HG02642 (cell line): ENCODE measurements at regions not wholly inside any gene's neighbourhood (a gene's known extent, or its start where the extent isn't known, plus 50 kb on each side); places are given as distances from the start of the nearest gene placed in this dataset.

ENCODE experiments used
- ATAC-seq: cut with Tn5 transposase; IDR thresholded peaks from one replicate; pipeline ENCODE4 v1.9.1; 2021; ENCODE audit warnings: mild to moderate bottlenecking; ENCODE audit not compliant: unreplicated experiment, poor library complexity

DNA sequence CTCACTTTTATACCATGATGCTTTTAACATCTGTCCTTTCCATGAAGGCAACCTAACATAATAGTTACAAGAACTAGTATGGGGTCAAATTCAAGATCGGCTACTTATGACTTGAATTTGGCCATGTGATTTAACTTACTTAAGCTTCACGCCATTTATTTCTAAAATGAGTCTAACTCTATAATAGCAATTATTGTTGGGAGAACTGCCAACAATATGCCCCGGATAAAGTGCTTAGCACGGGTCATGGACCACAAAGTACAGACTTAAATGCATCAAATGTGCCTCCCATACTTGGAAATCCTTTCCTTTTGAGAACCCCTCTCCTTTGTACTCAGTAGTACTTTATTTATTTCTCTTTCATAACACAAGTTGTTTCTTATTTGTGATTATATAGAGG is 1603.6 kb upstream of the GOT2 start:
- no peak for ATAC-seq

DNA sequence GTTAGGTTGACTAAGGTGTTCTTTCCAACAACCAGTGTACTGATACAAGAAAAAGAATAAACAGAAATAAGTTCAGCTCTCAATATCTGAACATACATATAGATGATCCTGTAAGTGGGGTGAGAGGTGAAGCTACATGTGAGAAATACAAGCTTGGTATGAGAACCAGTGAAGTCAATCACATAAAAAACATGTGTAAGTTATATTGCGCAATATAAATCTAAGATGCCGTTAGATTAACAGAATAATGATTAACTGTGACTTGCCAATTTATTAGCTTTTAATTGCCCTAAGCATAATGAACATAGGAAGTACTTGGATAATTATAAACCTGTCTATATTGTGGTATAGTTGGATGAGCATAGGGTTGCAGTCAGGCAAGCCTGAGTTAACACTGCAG is 1597.1 kb upstream of the GOT2 start:
- ATAC-seq = no peak

DNA sequence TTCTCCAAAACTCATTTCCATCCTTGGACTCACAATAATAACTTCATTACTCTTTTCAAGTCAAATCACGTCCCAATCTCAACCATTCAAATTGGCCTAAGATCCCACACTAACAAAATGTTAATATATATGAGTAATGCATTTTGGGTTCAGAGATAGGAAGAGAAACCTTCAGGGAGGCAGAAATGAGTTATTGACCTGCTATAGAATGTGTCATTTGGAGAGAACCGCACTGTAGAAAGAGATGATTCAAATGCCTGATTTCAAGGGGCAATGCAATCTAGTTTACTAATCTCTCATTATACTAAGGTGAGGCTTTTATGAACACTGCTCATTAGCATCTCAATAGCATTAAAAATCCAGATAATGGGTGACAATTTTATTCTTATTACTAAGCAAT is 1595.0 kb upstream of the GOT2 start:
- no peak for ATAC-seq

DNA sequence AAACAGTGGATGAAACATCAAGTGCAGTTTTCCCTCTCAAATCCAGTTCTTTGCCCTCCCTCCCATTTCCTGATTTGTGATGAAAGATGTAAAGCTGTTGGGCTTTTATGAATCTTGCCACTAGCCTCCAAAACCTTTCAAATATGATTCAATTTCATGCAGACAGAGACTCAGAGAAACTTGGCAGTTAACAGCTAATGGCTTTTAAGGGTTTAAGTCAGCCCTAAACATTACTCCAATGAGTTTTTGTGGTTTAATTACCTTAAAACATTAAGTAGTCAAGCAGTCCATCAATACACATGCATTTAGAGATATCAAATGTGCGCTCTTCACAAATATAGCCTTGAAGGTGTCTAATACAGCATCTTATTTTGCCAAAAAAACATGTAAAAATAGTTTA is 1594.0 kb upstream of the GOT2 start:
- no peak for ATAC-seq

DNA sequence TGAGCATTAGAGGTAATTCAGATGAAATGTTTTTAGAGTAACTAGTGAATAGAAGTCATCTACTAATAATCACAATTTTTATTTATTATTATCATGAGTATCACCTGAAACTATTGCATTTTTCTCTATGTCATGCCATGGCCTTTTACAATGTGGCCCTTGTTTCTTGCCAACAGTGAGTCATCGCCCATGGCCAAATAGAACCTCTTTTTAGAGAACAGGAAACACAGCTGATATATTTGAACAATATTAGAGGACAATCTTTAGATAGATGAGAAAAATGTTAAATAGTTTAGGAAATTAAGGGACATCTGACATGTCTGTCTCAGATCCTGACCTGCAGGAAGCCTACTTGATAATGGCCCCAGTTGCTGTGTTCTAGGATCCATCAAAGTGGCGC is 1584.4 kb upstream of the GOT2 start:
- no peak for ATAC-seq

DNA sequence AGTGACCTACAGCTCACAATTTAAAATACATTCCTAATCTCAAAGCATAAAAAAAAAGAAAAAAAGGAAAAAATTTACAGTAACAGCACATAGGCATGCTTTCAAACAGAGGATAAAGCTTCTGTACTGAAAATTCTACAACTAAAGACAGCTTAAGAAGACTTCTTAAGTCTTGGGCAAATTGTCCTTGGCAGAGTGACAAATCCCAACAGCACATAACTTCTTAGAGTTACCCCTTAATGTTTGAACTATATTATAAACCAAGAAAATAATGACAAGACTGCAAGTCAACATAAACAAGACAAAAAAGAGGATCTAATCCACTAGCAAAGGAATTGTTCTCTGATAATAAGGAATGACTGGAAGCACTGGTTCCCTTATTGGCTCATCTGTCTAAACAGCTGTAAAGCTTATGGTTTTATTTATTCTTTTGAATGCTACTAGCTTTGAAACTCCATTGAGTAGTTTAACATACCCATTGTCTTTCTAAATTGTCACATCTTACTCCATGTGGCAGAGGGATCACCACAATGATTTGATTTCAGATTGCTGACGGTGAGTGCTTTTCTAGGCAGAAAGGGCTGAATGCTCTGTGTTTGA is 1576.8 kb upstream of the GOT2 start:
- ATAC-seq = no peak

DNA sequence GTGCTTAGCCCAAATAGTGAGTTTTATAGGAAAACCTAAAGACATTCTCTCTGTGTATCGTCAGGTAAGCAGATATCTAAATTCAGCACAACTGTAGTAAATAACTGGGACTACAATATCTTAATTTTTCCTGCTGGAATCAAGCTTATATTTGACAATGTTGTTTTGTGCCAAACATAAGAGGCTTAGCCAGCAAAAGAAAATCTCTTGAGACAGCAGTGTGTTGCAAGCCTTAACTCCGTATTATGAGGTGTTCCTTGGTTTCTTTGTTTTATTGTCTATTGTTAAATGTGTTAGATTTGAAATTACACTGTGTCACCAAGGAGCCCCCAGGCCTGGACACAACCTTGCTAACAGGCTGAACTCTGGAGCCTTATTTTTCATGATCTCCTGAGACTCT is 1570.6 kb upstream of the GOT2 start:
- ATAC-seq = no peak

DNA sequence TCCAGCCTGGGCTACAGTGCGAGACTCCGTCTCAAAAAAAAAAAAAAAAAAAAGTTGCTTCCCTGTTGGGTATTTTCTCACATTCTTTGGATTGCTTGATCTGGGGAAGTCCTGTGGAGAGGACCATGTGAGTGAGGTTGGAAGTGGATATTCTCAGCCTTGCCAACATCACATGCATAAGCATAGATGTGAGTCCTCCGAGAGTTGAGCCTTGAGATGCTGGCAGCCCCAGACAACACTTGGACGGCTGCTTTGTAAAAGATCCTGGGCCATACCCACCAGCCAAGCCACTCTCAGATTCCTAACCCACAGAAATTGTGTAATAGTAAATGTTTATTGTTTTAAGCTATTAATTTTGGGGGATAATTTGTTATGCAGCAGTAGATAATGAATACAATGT is 1570.0 kb upstream of the GOT2 start:
- ATAC-seq = no peak

DNA sequence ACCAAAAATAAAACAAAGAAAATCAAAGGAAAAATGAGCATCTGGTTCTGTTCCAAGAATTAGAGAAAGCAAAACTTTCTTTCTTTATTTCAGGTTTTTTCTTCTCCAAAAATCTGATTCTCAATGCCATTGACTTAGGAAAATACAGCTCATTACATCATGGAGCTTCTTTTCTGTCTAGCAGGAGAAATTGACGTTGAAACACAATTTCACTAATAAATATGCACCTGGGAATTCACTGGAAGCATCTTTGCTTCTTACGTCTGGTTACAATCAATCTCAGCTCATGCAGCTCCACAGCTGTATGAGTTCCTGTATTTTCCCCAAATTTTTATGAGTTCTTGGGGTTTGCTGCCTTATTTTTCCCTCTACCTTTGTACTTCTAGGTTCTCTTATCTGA is 1568.6 kb upstream of the GOT2 start:
- no peak for ATAC-seq

DNA sequence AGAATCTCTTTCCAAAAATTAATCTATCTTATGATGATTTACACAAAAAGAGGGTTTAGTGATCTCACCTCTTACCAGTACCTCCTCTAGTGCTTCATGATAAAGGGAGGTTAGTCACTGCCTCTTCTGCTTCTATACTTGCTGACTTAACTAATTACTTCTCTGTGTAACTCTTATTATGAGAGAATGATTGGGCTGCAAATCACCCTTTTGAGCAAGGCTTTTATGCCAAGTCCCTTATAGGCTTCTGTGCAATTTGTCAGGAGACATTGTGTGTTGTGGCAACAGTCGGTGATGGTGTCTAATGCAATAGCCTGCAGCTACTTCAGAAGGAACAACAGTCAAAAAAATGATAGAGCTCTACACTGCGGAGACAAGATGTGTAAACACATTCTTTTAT is 1568.1 kb upstream of the GOT2 start:
- no peak for ATAC-seq

DNA sequence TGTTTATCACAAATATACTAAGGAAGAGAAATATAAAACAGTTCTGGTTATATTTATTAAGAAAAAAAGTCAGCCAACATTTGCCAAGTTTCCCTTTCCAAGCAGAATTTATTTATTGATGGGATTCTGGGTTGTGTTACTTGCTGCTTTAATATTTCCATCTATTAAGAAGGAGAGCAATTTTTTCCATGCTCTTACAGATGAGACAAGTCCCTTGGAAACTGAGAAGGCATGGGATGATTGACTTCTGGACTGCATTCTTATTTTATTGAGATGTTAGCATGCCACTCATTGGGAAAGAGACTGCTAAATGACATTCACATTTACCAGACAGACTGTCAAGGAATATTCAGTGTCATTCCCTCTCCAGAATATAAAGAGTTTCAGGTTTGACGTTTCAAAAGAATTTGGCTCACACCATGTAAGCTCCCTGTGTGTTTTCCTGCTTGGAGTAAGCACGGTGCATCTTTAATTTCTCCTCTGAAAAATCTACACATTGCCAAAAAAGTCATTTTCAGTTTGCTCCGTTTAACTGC is 1565.2 kb upstream of the GOT2 start:
- no peak for ATAC-seq

DNA sequence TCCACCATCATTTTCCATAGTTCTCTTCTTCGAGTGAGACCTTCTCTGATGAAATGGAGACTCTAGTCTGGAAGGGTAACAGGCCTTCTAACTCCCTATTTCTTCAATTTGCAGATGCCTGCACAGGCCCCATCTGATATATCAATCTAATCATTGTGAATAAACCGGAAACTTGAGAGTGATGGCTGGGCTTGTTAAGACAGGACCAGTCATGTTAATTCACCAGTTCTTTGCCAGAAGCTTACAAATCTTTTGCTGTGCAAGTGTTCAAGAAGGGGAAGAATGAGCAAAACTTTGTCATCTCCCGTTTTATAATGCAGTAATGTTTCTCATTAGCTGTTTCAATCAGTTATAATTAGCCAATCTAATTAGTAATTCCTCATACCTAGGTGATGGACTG is 1561.3 kb upstream of the GOT2 start:
- ATAC-seq = no peak

DNA sequence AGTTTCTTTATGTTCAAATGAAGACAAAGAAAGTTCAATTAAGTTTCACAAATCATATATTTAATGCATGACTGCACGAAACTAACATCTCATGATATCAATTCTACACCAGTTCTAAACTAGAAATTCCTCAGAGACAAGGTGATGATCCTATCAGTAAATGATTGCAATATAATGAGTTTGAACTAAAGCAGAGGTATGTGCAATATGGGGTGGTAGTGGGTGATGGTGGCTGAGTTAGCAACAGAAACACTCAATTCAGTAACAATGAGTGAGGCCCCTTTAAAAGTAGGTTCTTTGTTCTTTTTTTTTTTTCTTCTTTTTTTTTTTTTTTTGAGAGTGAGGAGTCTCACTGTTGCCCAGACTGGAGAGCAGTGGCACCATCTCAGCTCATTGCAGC is 1551.7 kb upstream of the GOT2 start:
- no peak for ATAC-seq

DNA sequence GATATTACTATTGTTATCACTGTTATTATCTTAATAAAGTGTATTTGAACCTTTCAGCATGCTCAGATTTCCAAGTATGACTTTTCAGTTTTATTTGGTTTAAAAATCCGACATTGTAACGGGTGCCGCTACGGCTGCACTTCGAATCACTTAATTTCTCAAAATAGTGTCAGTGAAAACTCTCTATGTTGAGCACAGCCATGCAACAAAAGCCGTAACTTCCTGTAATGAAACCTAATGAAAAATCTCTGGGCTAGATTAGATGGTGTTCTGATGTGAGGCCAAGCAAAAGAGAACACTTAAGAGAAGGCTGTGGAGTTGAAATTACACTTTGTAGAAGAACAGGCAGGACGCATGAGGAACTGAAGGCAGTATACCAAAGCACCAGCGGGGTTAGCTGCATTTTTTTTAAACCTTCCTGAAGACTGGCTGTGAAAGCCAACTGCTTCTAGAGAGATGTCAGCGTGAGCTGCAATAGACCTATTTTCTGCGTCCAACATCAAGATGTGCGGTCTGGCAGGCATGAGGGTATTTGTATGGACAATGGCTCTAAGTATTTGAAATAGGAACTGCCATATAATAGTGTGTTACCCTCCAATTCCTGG is 1545.0 kb upstream of the GOT2 start:
- ATAC-seq = no peak

DNA sequence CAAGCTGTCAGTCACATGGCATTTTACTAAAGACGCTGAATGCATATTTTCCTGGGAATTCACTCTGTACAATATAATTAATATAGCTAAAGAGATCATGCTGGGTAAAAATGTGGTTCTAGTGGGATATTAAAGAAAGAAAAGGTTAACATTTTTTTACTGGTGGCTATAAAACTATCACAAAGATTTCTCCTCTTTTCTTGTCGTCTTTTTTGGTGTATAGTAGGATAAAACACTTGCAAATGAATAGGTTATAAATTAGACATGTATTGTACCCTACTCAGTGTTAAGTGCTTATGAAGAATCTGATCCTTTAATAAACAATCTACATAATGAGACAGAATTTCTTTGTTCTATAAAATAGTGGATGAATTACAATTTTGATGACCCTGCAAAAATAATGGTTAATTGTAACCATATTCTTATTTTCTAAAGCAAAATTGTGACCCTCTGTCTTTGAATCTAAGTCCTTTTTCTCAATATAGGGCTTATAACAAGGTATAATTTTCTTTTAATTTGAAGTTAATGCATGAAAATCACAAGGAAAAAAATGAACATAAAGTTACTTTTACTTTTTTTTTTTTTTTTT is 1540.4 kb upstream of the GOT2 start:
- ATAC-seq = no peak

DNA sequence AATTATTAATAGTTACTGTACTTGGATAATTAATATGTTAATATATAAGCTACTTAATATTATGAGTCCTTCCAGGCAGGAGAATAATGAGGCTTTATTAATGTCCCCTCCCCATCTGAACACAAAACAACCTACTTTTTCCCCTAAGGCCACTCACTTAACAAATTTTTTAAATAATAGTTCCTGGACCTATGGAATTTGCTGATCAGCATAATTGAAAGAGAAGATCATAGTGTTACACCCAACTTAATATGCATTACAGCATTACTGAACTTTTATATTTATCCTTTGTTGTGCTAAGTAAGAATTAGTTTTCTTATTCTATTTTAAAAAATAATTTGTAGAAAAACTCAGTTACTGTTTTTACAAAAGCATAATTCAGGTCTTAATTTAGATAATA is 1537.7 kb upstream of the GOT2 start:
- ATAC-seq = no peak

DNA sequence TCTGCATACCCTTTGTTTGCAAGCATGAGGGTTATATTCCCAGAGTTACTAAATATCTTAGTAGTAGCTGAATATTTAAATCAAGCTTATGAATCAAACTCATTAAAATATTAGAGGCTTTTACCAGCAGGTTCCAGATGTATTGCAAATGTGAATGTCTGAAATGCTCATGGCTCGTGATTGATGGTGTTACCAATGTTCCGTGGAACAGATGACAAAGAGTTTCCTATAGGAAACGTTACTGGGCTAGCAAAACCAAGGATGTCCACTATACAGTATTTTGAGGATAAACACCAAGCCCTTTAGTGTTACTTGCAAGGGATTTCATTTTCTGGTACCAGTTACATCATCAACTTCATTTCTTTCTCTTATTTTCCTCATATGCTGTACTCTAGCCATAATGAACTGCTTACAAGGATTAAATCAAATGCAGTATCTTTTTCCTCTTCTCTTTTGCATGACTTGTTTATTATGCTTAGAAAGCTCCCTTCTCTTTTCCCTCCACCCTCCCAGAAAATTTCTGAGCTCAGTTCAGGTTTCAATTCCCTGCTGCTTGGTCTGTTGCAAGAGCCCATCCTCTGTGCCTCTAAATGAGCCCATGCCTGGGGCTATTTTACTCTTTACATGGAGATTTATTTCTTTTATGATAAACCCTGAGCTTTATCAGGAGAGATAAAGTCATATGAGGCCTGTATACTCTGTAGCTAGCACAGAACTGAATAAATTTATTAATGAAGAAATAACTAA is 1537.1 kb upstream of the GOT2 start:
- no peak for ATAC-seq

DNA sequence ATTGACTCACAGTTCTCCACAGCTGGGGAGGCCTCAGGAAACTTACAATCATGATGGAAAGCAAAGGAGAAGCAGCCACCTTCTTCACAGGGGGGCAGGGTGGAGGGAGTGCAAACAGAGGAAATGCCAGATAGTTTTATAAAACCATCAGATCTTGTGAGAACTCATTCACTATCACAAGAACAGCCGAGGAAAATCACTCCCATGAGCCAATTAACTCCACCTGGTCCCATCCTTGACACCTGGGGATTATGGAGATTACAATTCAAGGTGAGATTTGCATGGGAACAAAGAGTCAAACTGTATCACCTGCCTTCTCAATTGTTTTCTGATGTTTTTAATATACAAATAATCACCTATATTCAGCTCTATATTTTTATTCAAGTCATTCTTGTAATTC is 1527.3 kb upstream of the GOT2 start:
- no peak for ATAC-seq

DNA sequence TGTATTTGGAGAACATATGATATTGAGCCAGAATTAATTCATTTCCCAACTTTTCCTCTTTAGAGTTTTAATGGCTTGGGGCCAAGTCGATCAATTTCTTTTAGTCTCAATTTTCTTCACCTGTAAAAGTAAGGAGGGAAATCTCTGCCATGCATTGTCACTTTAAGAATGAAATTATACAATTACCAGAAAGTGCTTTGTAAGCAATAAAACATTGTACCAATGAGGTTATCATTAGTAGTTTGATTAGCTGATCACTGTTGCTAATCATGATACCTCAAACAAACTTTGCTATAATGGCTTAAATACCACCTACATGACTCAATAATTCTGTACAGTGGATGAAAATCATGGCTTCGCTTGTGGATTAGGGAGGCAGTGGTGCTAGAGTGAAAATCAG is 1525.8 kb upstream of the GOT2 start:
- no peak for ATAC-seq

DNA sequence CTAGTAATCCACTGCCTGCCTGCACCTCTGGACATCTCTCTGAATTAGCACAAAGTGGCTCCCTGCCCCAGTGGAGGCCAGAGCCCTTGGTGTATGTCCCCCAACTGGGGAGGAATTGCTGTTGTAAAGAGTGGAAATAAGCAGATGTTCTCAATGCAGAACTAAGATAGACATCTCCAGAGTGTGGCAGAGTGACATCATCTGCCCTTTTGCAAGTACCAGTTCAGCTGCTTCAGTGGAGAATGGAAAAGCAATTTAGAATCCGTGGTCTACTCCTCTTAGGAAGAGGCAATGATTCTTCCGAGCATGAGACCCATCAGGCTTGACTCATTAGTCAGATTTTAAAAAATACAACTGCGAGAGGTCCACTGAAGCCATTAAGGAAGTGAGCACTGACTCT is 1512.0 kb upstream of the GOT2 start:
- ATAC-seq = no peak

DNA sequence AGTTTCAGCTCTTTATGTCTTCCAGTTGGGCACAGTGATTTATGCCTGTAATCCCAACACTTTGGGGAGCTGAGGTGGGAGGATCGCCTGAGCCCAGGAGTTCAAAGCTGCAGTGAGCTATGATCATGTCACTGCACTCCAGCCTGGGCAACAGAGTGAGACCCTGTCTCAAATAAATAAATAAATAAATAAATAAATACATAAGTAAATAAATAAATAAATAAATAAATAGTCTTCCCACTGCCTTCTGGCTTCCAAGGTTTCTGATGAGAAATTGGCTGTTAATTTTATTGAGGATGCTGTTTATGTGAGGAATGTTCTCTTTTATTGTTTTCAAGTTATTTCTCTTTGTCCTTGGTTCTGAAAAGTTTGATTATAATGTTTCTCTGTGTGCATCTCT is 1507.6 kb upstream of the GOT2 start:
- ATAC-seq = no peak
